COLO668 (cell line): ENCODE measurements at regions not wholly inside any gene's neighbourhood (a gene's known extent, or its start where the extent isn't known, plus 50 kb on each side); places are given as distances from the start of the nearest gene placed in this dataset.

Source experiments
- DNase-seq: peaks from one replicate; lab custom pipeline; 2025; ENCODE audit not compliant: unreplicated experiment; lab: John Stamatoyannopoulos, UW

DNA sequence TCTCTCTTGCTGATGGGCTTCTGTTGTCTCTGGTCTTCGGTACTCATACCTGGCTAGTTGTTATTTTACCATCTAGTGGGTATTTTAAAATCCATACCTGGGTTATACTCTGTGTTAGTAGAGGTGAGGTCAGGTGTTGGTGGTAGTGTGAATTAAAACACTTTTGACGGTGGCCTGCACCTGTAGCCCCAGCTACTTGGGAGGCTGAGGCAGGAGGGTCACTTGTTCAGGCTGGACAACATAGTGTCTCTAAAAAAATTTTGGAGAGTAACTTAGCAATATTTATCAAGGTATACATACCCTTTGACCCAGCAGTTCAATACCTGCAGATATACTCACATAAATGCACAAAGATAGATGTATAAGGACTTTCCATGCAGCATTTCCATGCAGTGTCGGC lies 55.4 kb downstream of the GSX1 start:
- DNase-seq, result no peak

DNA sequence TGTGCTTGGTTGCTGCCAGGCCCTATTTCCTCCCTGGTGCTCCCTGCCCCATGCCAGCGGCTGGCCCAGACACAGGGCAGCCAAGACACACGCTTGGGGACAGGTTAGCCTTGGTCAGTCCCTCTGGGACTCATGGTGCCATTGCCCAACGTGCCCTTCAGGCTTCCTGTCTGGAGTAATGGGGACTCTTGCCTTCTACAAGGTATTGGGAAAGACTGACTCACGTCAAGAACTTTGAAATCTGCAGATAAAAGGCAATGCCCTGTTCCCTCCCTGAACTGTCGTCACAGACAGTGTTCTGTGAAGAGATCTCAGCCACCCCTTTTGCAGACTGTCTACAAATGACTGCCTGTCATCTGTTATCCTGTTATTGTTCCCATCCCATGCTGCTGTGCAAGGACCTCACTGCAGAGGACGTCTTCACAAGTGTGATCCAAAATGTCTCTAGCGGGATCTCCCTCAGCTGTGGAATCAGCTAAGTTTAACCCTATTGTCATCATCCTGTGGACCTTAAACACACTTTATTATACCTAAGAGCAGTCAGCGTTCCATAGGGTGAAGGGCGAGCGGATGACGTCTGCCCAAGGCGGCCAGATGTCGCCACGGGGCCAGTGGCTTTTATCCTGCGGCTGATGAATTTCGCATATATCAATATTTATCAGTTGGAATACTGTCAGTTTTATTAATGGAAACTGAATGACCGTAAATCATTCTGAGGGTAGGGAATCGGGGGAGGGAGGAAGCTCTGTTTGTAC lies 59.0 kb downstream of the GSX1 start:
- peak; percentile 79 for DNase-seq

DNA sequence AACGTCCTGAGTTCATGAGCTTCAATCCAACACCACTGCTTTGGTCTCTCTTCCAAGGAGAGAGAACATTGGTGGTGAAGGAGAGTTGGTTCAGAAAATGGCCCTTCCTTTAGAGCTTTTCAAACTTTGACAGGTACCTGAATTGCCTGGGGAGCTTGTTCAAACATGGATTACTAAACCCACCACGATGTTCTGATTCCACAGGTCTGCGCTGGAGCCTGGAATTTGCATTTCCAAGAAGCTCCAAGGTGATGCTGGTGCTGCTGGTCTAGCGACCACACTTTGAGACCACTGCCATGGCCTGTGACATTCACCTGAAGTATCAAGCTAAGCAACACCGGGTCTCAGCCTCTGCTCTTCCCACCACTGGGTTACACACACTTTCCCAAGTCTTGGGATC lies 60.2 kb downstream of the GSX1 start:
- no peak for DNase-seq

DNA sequence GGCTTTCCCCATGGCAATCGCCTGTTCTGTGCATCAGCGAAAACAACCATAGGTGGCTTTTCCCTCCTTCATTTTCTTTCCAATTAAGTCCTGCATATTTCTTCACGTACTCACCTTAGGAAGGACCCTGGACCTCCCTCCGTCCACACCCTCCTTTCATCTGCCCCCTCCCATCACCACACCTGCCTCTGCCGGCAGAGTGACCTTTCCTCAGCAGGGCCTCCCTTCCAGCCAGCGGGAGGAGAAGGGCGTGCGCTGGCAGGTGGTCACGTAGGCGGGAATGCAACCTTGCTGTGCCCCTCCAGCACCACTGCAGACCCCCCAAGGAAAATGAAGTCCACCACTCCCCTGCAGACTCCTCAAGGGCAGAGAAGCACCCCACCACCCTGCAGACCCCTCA lies 61.1 kb downstream of the GSX1 start:
- no peak for DNase-seq

DNA sequence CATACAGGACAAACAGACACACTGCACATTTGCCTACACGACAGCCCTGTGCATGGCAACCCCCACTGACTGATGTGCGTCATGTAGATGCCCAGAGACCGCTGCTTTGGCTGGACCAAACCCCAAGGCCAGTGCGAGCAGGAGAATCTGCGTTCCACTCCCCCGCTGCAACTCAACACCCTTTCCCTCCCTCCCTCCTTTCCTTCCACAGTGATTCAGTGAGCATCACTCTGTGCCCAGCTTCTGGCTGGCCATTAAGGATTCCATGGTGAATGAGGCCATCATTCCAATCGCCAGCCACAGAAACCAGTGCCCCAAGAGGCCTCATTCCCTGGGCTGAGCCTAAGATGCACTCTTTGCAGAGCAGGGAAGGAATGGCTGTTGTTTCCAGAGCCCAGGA lies 61.6 kb downstream of the GSX1 start:
- no peak for DNase-seq

DNA sequence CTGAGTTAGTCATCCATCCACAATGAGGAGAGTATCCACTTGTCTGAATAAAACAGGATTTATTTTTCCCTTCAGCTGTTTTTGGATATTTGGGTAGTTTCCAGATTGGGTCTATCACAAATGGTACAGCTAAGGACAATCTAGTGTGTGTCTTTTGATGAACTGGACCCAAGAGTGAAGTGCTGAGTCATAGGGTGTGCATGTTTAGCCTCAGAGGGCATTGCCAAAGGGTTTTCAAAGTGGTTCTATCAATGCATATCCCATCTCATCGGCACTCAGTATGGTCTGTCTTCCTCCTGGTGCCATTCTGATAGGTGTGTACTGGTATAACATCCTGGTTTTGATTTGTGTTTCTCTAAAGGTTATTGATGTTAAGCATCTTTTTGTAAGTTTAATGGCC lies 62.3 kb downstream of the GSX1 start:
- DNase-seq, result no peak

DNA sequence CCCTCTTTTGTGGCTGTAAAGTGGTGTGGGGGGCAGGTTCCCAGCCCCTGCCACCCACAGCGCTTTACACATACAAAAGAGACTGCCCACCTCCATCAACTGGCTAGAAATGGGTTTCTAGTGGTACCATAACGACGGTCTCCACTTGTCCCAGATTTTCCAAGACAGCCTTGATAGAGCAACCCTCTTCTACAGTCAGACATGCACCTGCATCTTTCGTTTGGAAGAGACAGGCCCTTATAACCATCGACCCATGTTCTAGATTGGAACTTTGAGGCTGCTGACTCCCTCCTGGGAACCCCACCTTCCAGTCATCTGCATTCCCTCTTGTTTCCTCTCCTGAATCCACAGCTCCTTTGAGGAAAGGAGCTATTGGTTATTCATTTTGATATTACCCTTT lies 63.1 kb downstream of the GSX1 start:
- no peak for DNase-seq

DNA sequence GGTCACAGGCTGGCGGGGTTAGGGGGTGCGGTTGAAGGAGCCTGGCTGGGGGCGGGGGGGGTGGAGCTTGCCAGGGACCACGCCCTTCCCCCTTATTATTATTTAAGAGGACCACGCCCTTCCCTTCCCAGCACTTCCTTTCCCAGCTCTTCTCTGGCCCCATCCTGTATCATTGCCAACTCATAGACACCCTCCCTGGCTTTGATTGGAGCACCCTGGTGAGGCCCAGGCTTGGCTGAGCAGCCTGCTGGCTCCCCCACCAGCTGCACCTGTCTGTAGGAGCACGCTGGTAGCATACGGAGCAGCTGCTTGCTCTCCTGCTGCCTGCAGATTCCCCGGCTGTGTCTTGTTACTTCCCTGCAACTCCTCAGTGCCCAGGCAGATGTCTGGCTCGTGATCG lies 62.5 kb upstream of the PDX1 start:
- DNase-seq, result peak; percentile 96

DNA sequence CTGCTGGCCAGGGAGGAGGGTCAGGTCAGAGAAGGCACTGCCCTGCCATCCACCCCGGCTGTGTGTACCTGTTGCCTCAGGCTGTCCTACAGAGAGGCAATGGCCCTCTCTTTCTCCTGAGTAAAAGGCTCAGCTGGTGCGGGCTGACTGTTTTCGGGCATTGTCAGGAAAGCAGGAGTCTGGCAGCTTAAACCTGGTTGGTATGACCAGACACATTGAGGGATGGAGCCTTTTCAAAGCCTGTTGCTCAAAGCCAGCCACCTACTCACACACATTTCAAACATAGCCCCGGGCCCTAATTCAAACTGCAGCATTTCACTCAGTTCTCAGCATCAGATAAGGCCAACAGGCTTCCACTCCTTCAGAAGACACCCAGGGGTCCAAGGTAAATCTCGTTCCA lies 61.8 kb upstream of the PDX1 start:
- DNase-seq, result no peak

DNA sequence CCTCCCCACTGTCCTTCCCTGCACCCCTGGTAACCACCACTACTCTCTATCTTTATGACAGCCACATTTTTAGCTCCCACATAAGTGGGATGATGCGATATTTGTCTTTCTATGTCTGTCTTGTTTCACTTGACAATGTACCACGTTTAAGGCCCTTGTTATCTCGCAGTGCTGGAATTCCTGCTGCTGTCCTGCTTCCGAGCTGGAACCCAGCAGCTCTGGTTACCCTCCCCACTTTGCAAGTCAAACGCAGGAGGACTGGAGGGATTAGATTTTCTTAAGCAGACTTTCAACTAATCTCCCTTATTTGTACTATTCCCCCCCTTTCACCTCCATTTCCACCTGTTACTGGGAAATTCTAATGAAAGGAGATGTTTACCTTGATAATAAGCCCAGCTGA lies 59.1 kb upstream of the PDX1 start:
- no peak for DNase-seq

DNA sequence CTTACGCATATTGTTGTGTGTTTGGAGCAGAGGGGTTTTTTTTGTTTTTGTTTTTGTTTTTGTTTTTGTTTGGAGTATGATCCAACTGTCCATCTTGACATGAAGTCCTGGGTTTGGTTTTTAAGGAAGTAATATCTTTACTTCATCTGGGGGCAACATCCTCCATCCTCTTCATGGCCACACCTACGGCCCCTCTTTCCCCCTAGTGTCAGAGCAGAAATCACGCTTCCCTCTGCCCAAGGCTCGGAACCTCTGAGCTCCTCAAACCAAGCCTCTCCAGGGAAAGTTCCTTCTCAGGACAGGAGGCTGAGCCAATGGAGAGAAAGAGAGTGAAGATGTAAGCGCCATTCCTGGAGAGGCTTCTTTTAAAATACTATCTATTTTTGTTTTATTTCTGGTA lies 58.6 kb upstream of the PDX1 start:
- DNase-seq, result no peak

DNA sequence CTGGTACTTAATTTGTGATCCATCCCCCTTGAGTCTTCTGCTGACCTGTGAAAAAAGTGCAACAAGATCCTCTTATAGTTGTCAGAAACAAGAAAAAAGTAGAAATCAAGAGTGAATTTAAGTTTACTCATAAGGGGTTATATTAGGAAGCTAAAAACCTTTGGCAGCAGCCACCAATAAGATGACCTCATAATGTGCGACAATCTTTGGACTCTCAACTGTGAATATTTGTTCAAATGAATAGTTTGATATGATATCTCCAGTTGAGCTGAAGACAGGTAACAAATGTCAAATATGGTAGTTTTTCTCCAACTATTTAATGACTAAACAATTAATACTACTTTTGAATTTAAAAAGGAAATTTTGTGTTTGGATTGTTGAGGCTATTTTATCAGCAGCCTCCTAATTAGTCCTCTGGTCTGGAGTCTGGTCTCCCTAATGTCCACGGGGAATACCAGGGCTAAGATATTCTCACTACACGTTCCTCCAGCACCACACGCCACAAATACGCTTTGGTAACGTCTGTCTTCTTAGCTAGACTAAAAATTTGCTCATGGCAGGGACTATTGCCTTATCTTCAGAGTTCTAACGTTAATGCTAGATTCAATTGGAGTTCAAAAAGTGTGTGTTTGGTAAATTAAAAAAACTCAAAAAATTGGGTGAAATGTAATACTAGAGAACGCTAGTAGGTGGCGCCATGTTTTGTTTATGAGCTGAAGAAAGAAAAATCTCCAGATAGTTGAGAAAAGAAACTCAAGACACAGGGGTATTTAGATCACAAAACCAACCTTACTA lies 51.0 kb upstream of the PDX1 start:
- DNase-seq, result no peak

DNA sequence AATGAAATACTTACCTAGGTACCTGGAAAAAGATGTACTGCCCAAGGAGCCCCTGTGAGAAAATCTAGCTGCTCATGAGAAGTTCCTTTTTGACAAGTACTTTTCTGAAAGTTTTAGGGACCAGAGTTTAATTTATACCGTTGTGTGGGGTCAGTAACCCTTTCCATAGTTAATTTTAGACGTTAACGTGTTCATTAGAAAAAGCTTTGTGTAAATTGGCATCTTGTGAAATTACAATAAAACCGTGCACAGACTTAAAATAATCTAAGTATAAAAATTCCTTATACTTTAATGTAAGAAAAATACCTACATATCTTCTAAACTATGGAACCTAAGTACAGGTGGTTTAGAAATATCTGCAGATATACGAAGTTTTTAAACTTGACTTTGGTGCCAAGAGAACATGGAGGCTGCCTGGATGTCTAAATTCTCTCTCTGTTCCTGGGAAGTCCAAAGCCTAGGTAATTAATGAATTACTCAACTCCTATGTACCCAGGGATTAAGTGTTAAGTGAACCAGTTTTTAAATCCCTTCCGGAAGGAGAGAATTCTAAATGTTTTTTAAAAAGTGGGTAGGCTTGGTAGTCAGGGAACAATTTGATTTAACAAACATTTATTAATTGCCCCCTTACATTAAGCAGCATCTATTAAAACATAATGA lies 50.2 kb upstream of the PDX1 start:
- DNase-seq, result no peak
